H1 (cell line): ENCODE measurements at regions not wholly inside any gene's neighbourhood (a gene's known extent, or its start where the extent isn't known, plus 50 kb on each side); places are given as distances from the start of the nearest gene placed in this dataset.

ENCODE experiments used
- CTCF ChIA-PET: fragments of 300-600 bp; sonication (Branson Sonifier 250); formaldehyde crosslinking; loops from one replicate; lab custom pipeline; 2021; ENCODE audit not compliant: partially characterized antibody; lab: Charles Lee
- POLR2A ChIA-PET: fragments of 300-600 bp; sonication (Branson Sonifier 250); formaldehyde crosslinking; loops from one replicate; lab custom pipeline; 2021; ENCODE audit warnings: inconsistent platforms; ENCODE audit not compliant: partially characterized antibody; lab: Charles Lee
- DNase-seq, 2 experiments: peaks; one replicate each; pipeline versions ENCODE4 v3.0.0 to v3.0.0-alpha.2; 2010 to 2022; ENCODE audit warnings: low spot score in 2 of 2, low read depth in 1 of 2, mixed read lengths in 1 of 2
- FAIRE-seq: peaks from 2 replicates; lab custom pipeline; 2011; peaks lifted over from hg19 to GRCh38; lab: Jason Lieb, UNC
- H2AFZ ChIP-seq: 2 replicates; pipeline ENCODE4 v1.8.1; 2012; ENCODE audit warnings: low read length, inconsistent platforms
- H2AK5ac ChIP-seq: 2 replicates; pipeline ENCODE4 v1.6.1; 2013; ENCODE audit warnings: low read depth, low read length
- H2BK120ac ChIP-seq: replicated peaks from 2 replicates; pipeline ENCODE3; 2013; ENCODE audit warnings: low read depth, low read length, inconsistent platforms
- H2BK12ac ChIP-seq: 2 replicates; pipeline ENCODE4 v1.6.1; 2013; ENCODE audit warnings: low read depth, low read length
- H2BK15ac ChIP-seq: 2 replicates; pipeline ENCODE4 v1.6.1; 2013; ENCODE audit warnings: low read length
- H2BK20ac ChIP-seq: 2 replicates; pipeline ENCODE4 v1.6.1; 2013; ENCODE audit warnings: low read length
- H2BK5ac ChIP-seq: 2 replicates; pipeline ENCODE4 v1.6.1; 2013; ENCODE audit warnings: low read depth, low read length
- H3K14ac ChIP-seq: 2 replicates; pipeline ENCODE4 v1.6.1; 2013; ENCODE audit warnings: inconsistent platforms; ENCODE audit not compliant: insufficient read length
- H3K18ac ChIP-seq: 2 replicates; pipeline ENCODE4 v1.6.1; 2013; ENCODE audit warnings: low read length; ENCODE audit errors: extremely low read depth
- H3K23ac ChIP-seq: 2 replicates; pipeline ENCODE4 v1.6.1; 2013; ENCODE audit warnings: inconsistent platforms; ENCODE audit not compliant: insufficient read length
- H3K23me2 ChIP-seq: 2 replicates; pipeline ENCODE4 v1.6.1; 2013; ENCODE audit warnings: low read depth, low read length
- H3K27ac ChIP-seq: 2 replicates; pipeline ENCODE4 v1.6.1; 2011; ENCODE audit warnings: low read depth, low read length, inconsistent platforms
- H3K27me3 ChIP-seq, 4 experiments: replicated peaks in 1 of 4; 1 replicate in 1 of 4; 2 replicates in 3 of 4; pipeline versions ENCODE4 v1.6.1 to v1.8.1; 2011 to 2013; ENCODE audit warnings: low read length in 3 of 4, mild to moderate bottlenecking in 3 of 4, inconsistent platforms in 2 of 4, mixed read lengths in 2 of 4, moderate library complexity in 1 of 4; ENCODE audit not compliant: control insufficient read depth in 3 of 4, insufficient read depth in 3 of 4; ENCODE audit errors: extremely low read depth in 1 of 4
- H3K36me3 ChIP-seq, 4 experiments: 2 replicates each; pipeline versions ENCODE4 v1.6.1 to v1.8.1; 2011 to 2013; ENCODE audit warnings: mild to moderate bottlenecking in 4 of 4, low read length in 3 of 4, moderate library complexity in 2 of 4, control low read depth in 1 of 4, inconsistent platforms in 1 of 4; ENCODE audit not compliant: insufficient read depth in 4 of 4, control insufficient read depth in 2 of 4
- H3K4ac ChIP-seq: replicated peaks from 2 replicates; pipeline ENCODE3; 2013; ENCODE audit warnings: low read length, low read depth, mixed read lengths, inconsistent platforms; ENCODE audit not compliant: insufficient read length
- H3K4me1 ChIP-seq, 4 experiments: replicated peaks in 1 of 4; 1 replicate in 1 of 4; 2 replicates in 3 of 4; pipeline versions ENCODE4 v1.6.1 to v1.8.1; 2011 to 2013; ENCODE audit warnings: low read length in 3 of 4, inconsistent platforms in 2 of 4, mixed read lengths in 1 of 4; ENCODE audit not compliant: insufficient read depth in 4 of 4, control insufficient read depth in 3 of 4
- H3K4me2 ChIP-seq, 2 experiments: 2 replicates each; pipeline versions ENCODE4 v1.6.1 to v1.8.1; 2011 to 2013; ENCODE audit warnings: low read depth in 2 of 2, low read length in 2 of 2, control low read depth in 1 of 2, inconsistent platforms in 1 of 2, mild to moderate bottlenecking in 1 of 2; ENCODE audit not compliant: insufficient read depth in 1 of 2
- H3K4me3 ChIP-seq, 4 experiments: fragments of 200-600, 300-600 bp in 1 of 4; sonication (generic), shearing (Covaris generic), sonication (Bioruptor Twin) in 1 of 4; 2 replicates each; pipeline versions ENCODE4 v1.5.1 to v1.8.1; 2011 to 2016; ENCODE audit warnings: low read length in 4 of 4, low read depth in 3 of 4, control low read depth in 2 of 4, inconsistent platforms in 2 of 4, mild to moderate bottlenecking in 2 of 4, mixed read lengths in 1 of 4, moderate library complexity in 1 of 4; ENCODE audit not compliant: insufficient read depth in 2 of 4; ENCODE audit errors: extremely low read depth in 1 of 4
- H3K56ac ChIP-seq: replicated peaks from 2 replicates; pipeline ENCODE3; 2013; ENCODE audit warnings: low read depth, mild to moderate bottlenecking, mixed read lengths, low read length, inconsistent platforms; ENCODE audit not compliant: insufficient read length
- H3K79me1 ChIP-seq: 2 replicates; pipeline ENCODE4 v1.6.1; 2013; ENCODE audit warnings: low read depth, low read length, control low read depth
- H3K79me2 ChIP-seq, 2 experiments: 2 replicates each; pipeline versions ENCODE4 v1.6.1 to v1.8.1; 2012 to 2013; ENCODE audit warnings: low read length in 2 of 2, mild to moderate bottlenecking in 2 of 2, inconsistent platforms in 1 of 2; ENCODE audit not compliant: insufficient read depth in 2 of 2, control insufficient read depth in 1 of 2
- H3K9ac ChIP-seq, 4 experiments: replicated peaks in 1 of 4; 1 replicate in 1 of 4; 2 replicates in 3 of 4; pipeline versions ENCODE4 v1.6.1 to v1.8.1; 2011 to 2013; ENCODE audit warnings: low read depth in 3 of 4, low read length in 3 of 4, control low read depth in 2 of 4, mild to moderate bottlenecking in 2 of 4, moderate library complexity in 2 of 4, inconsistent platforms in 1 of 4; ENCODE audit errors: extremely low read depth in 1 of 4
- H3K9me3 ChIP-seq, 2 experiments: 2 replicates each; pipeline versions ENCODE4 v1.6.1 to v1.8.1; 2012 to 2013; ENCODE audit warnings: mild to moderate bottlenecking in 2 of 2, moderate library complexity in 2 of 2, control low read depth in 1 of 2, inconsistent platforms in 1 of 2, low read depth in 1 of 2, low read length in 1 of 2, mixed read lengths in 1 of 2; ENCODE audit not compliant: insufficient read depth in 2 of 2
- H4K20me1 ChIP-seq, 2 experiments: replicated peaks in 1 of 2; 2 replicates each; pipeline versions ENCODE3 to v1.8.1; 2011 to 2013; ENCODE audit warnings: inconsistent platforms in 2 of 2, low read length in 2 of 2, mild to moderate bottlenecking in 1 of 2; ENCODE audit not compliant: insufficient read depth in 2 of 2, control insufficient read depth in 1 of 2
- H4K5ac ChIP-seq: 2 replicates; pipeline ENCODE4 v1.6.1; 2013; ENCODE audit warnings: low read length, low read depth, mixed read lengths, inconsistent platforms; ENCODE audit not compliant: insufficient read length
- H4K8ac ChIP-seq: 2 replicates; pipeline ENCODE4 v1.8.0; 2013; ENCODE audit warnings: mild to moderate bottlenecking, moderate library complexity, low read length, inconsistent platforms; ENCODE audit not compliant: insufficient read depth; ENCODE audit errors: extremely low read depth
- H4K91ac ChIP-seq: replicated peaks from 2 replicates; pipeline ENCODE3; 2013; ENCODE audit warnings: low read length, mixed read lengths, inconsistent platforms; ENCODE audit not compliant: insufficient read length
- BACH1 ChIP-seq: IDR thresholded peaks from 2 replicates; pipeline ENCODE4 v1.6.1; 2012; ENCODE audit warnings: low read length, improper control_type of control experiment
- BCL11A ChIP-seq, 2 experiments: IDR thresholded peaks; one replicate each; pipeline ENCODE4 v1.6.1; 2011; ENCODE audit warnings: low read depth in 2 of 2, low read length in 2 of 2, mild to moderate bottlenecking in 2 of 2
- EGR1 ChIP-seq: IDR thresholded peaks from 2 replicates; pipeline ENCODE4 v1.6.1; 2011; ENCODE audit warnings: low read depth, low read length, borderline replicate concordance
- EZH2 ChIP-seq: fragments of 200-600 bp; sonication (generic); IDR thresholded peaks from 2 replicates; pipeline ENCODE4 v1.7.1; 2012; ENCODE audit warnings: low read depth, mild to moderate bottlenecking, moderate library complexity, low read length, inconsistent platforms; ENCODE audit not compliant: severe bottlenecking
- NANOG ChIP-seq: IDR thresholded peaks from 2 replicates; pipeline ENCODE4 v1.6.1; 2011; ENCODE audit warnings: low read length, low read depth, mild to moderate bottlenecking, inconsistent platforms; ENCODE audit not compliant: insufficient read depth, poor library complexity, severe bottlenecking
- POU5F1 ChIP-seq: IDR thresholded peaks from 2 replicates; pipeline ENCODE4 v1.6.1; 2011; ENCODE audit warnings: low read depth, mild to moderate bottlenecking, low read length, moderate library complexity
- SIX5 ChIP-seq: IDR thresholded peaks from 2 replicates; pipeline ENCODE4 v1.6.1; 2011; ENCODE audit warnings: mild to moderate bottlenecking, low read depth, low read length
- SUZ12 ChIP-seq: fragments of 200-600 bp; sonication (generic); IDR thresholded peaks from 2 replicates; pipeline ENCODE4 v1.6.1; 2012; ENCODE audit warnings: mild to moderate bottlenecking, inconsistent platforms, low read length, moderate library complexity, mixed read lengths
- TCF12 ChIP-seq: IDR thresholded peaks from 2 replicates; pipeline ENCODE4 v1.6.1; 2011; ENCODE audit warnings: low read depth, mild to moderate bottlenecking, low read length

DNA sequence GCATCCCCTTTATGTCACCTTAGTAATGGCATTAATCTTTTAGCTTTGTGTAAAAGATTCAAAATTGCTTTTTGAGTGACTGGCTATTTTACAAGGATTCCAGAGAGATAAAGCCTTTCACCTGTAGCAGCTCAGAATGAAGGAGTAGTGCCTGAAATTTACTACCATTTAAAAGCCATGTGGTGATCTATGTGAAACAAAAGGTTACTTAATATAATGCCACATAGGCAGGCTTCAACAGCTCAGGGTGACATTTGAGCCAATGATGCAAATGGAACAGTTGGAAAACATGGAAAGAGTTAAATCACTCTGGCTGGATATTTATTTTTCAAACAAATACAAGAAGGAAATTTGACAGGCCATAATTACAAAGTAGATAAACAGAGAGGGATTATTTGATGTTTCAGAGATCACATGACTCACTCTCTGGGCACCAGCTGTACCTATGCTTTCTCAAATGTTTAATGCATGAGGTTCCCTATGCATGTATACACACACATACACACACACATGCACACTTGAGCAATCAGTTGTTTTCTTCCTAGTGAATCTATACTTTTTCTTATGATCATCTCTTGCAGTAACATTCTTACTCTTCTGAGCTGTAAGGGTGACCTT lies 171.5 kb downstream of the ZMAT3 start:
- no peak overlapping the region for H2AFZ ChIP-seq
- no peaks in the 10 kb centered on the region for H4K20me1 ChIP-seq
- no peak overlapping the region for H3K14ac ChIP-seq
- ChIA-PET CTCF (interaction anchor here (1.7 kb wide), 1 partner anchor 12 kb away, joined by 3 read pairs; no protein-coding TSS in a partner anchor), POLR2A (no interaction called here)
- H2BK5ac ChIP-seq, result no peak overlapping the region
- H3K27ac ChIP-seq, result no peak overlapping the region
- no peak for FAIRE-seq
- no peak overlapping the region for H2BK20ac ChIP-seq
- no peaks in the 10 kb centered on the region for H3K36me3 ChIP-seq
- H3K4ac ChIP-seq, result no peak overlapping the region
- no peak overlapping the region for H4K5ac ChIP-seq
- H3K23me2 ChIP-seq, result no peaks in the 10 kb centered on the region
- no peaks in the 10 kb centered on the region for H3K9me3 ChIP-seq
- no peak overlapping the region for H2BK120ac ChIP-seq
- no peaks in the 10 kb centered on the region for H3K79me2 ChIP-seq
- no peak overlapping the region for H3K4me3 ChIP-seq
- H3K4me2 ChIP-seq, result no peak overlapping the region
- no peak overlapping the region for H3K9ac ChIP-seq
- no peak overlapping the region for H3K56ac ChIP-seq
- no peak overlapping the region for H2AK5ac ChIP-seq
- H3K27me3 ChIP-seq, result no peaks in the 10 kb centered on the region
- no peak for DNase-seq
- H4K8ac ChIP-seq, result no peak overlapping the region
- no peaks in the 10 kb centered on the region for H3K4me1 ChIP-seq
- H3K18ac ChIP-seq, result no peak overlapping the region
- H3K79me1 ChIP-seq, result no peaks in the 10 kb centered on the region
- H4K91ac ChIP-seq, result no peak overlapping the region
- no peak overlapping the region for H2BK15ac ChIP-seq
- no peak overlapping the region for H3K23ac ChIP-seq
- H2BK12ac ChIP-seq, result no peak overlapping the region
- no peak for TF ChIP-seq POU5F1
- no peak for TF ChIP-seq NANOG
- TF ChIP-seq BCL11A (IDR thresholded peaks at IDR 0.05; ENCODE audit: low read depth in 2 of 2, low read length in 2 of 2), result no peak
- no peak for TF ChIP-seq SIX5
- no peak for TF ChIP-seq EZH2
- TF ChIP-seq TCF12, result no peak
- TF ChIP-seq BACH1, result no peak
- TF ChIP-seq EGR1, result no peak
- no peak for TF ChIP-seq SUZ12
